OCI-LY3 (cell line): ENCODE measurements at regions not wholly inside any gene's neighbourhood (a gene's known extent, or its start where the extent isn't known, plus 50 kb on each side); places are given as distances from the start of the nearest gene placed in this dataset.

ENCODE experiments used
- H2AFZ ChIP-seq: fragments of 200-600, 300-600 bp; shearing (Covaris generic); 2 replicates; pipeline ENCODE4 v1.6.0; 2014; ENCODE audit warnings: antibody characterized with exemption, low read depth, low read length
- H3K27ac ChIP-seq: fragments of 200-600, 300-600 bp; sonication (generic); 2 replicates; pipeline ENCODE4 v1.5.1; 2014; ENCODE audit warnings: mild to moderate bottlenecking, low read length, moderate library complexity, mixed read lengths
- H3K27me3 ChIP-seq: fragments of 200-600, 300-600 bp; sonication (generic); 2 replicates; pipeline ENCODE4 v1.6.1; 2014; ENCODE audit warnings: low read depth, low read length, mixed read lengths
- H3K36me3 ChIP-seq: fragments of 200-600, 300-600 bp; sonication (generic); replicated peaks from 2 replicates; pipeline ENCODE3; 2014; ENCODE audit warnings: low read depth, low read length, mixed read lengths
- H3K4me1 ChIP-seq: fragments of 300-600, 200-600 bp; sonication (generic); 2 replicates; pipeline ENCODE4 v1.6.1; 2014; ENCODE audit warnings: low read length, mixed read lengths
- H3K4me2 ChIP-seq: fragments of 200-600, 300-600 bp; sonication (generic); 2 replicates; pipeline ENCODE4 v1.6.1; 2014; ENCODE audit warnings: low read length, mixed read lengths
- H3K4me3 ChIP-seq: fragments of 300-600, 200-600 bp; sonication (generic); 2 replicates; pipeline ENCODE4 v1.5.1; 2014; ENCODE audit warnings: antibody characterized with exemption, mild to moderate bottlenecking, low read length, moderate library complexity
- H3K79me2 ChIP-seq: fragments of 300-600, 200-600 bp; shearing (Covaris generic); 2 replicates; pipeline ENCODE4 v1.6.1; 2014; ENCODE audit warnings: mild to moderate bottlenecking, low read length, mixed read lengths
- H3K9ac ChIP-seq: fragments of 300-600, 200-600 bp; shearing (Covaris generic); 2 replicates; pipeline ENCODE4 v1.6.0; 2014; ENCODE audit warnings: mild to moderate bottlenecking, low read length, moderate library complexity
- H3K9me3 ChIP-seq: fragments of 200-600, 300-600 bp; shearing (Covaris generic); 2 replicates; pipeline ENCODE4 v1.6.1; 2014; ENCODE audit warnings: low read length, mixed read lengths; ENCODE audit not compliant: insufficient read depth
- H4K20me1 ChIP-seq: fragments of 200-600, 300-600 bp; sonication (generic); 2 replicates; pipeline ENCODE4 v1.6.1; 2016; ENCODE audit warnings: low read length, mixed read lengths; ENCODE audit not compliant: insufficient read depth
- EZH2phosphoT487 ChIP-seq: fragments of 200-600 bp; shearing (Covaris generic); IDR thresholded peaks from 2 replicates; pipeline ENCODE4 v1.6.1; 2018; ENCODE audit warnings: antibody characterized with exemption, mixed run types, low read depth
- TF ChIP-seq, protein P1 (sequence below): fragments of 200-600, 300-600 bp; sonication (generic); IDR thresholded peaks from 2 replicates; pipeline ENCODE4 v1.5.1; 2014; ENCODE audit warnings: antibody characterized with exemption, low read length, low read depth

DNA sequence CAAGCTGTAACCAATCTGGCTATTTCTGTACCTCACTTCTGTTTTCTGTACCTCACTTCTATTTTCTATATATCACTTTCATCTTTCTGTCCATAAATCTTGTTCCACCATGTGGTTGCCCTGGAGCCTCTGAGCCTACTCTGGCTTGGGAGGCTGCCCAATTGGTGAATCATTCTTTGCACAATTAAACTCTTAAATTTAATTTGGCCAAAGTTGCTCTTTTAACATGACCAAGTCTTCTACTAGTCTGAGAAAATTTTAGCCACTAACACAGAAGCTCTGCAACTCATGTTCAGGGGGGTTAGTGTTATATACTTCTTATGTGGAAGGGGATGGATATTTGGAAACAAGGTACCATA is 503.5 kb downstream of the KIF20B start:
- no peaks in the 10 kb centered on the region for H3K36me3 ChIP-seq
- H3K4me3 ChIP-seq, result no peak overlapping the region
- H3K9ac ChIP-seq, result no peak overlapping the region
- no peaks in the 10 kb centered on the region for H4K20me1 ChIP-seq
- no peak overlapping the region for H2AFZ ChIP-seq
- no peak overlapping the region for H3K4me2 ChIP-seq
- no peaks in the 10 kb centered on the region for H3K27me3 ChIP-seq
- TF ChIP-seq, protein P1, sequence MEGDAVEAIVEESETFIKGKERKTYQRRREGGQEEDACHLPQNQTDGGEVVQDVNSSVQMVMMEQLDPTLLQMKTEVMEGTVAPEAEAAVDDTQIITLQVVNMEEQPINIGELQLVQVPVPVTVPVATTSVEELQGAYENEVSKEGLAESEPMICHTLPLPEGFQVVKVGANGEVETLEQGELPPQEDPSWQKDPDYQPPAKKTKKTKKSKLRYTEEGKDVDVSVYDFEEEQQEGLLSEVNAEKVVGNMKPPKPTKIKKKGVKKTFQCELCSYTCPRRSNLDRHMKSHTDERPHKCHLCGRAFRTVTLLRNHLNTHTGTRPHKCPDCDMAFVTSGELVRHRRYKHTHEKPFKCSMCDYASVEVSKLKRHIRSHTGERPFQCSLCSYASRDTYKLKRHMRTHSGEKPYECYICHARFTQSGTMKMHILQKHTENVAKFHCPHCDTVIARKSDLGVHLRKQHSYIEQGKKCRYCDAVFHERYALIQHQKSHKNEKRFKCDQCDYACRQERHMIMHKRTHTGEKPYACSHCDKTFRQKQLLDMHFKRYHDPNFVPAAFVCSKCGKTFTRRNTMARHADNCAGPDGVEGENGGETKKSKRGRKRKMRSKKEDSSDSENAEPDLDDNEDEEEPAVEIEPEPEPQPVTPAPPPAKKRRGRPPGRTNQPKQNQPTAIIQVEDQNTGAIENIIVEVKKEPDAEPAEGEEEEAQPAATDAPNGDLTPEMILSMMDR, result no peak
- no peak for TF ChIP-seq EZH2phosphoT487
- H3K79me2 ChIP-seq, result no peaks in the 10 kb centered on the region
- no peak overlapping the region for H3K27ac ChIP-seq
- H3K9me3 ChIP-seq, result no peaks in the 10 kb centered on the region
- peaks cover 11% of the 10 kb centered on the region for H3K4me1 ChIP-seq

DNA sequence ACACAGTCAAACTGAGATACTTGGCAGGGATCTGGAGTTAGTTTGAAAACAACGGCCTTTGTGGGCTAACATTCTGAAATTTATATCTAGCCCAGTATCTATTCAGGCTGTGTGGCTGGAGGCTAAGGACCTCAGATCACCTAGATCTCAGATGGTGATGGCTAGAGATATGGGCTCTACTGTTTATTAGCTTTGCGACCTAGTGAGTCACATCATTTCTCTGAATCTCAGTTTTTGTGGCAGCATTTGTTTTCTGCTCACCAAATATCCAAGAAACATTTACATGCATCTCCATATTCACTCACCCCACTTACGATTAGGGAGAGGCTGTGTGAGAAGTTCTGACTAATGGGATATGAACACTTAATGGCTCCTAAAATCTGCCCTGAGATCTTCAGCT is 503.9 kb downstream of the KIF20B start:
- H4K20me1 ChIP-seq, result no peaks in the 10 kb centered on the region
- no peaks in the 10 kb centered on the region for H3K36me3 ChIP-seq
- H3K27me3 ChIP-seq, result no peaks in the 10 kb centered on the region
- H3K4me1 ChIP-seq, result peaks cover 7% of the 10 kb centered on the region
- no peak overlapping the region for H3K9ac ChIP-seq
- no peak for TF ChIP-seq EZH2phosphoT487
- TF ChIP-seq, protein P1, result no peak
- no peaks in the 10 kb centered on the region for H3K9me3 ChIP-seq
- H3K27ac ChIP-seq, result no peak overlapping the region
- no peak overlapping the region for H3K4me3 ChIP-seq
- no peak overlapping the region for H2AFZ ChIP-seq
- H3K79me2 ChIP-seq, result no peaks in the 10 kb centered on the region
- no peak overlapping the region for H3K4me2 ChIP-seq

DNA sequence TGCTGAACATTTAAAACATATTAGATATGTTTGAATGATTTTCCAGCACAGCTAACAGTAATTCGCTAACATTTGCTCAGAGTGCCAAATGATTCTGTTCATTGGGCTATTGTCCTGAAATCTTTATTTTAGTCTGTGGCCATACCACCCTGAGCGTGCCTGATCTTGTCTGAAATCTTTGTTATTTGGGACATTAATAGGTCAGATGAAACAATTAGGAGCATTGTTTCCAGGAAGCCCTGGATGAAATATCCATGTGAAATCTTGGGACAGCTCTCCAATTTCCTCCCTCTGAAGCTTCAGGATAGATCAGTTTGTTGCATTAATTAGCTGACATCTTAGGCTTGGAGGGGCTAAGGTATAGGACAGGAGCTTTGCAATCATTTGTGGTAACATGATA is 512.0 kb downstream of the KIF20B start:
- H3K4me2 ChIP-seq, result no peak overlapping the region
- no peaks in the 10 kb centered on the region for H3K4me1 ChIP-seq
- H3K9ac ChIP-seq, result no peak overlapping the region
- no peaks in the 10 kb centered on the region for H3K79me2 ChIP-seq
- H3K27ac ChIP-seq, result no peak overlapping the region
- H2AFZ ChIP-seq, result no peak overlapping the region
- H3K36me3 ChIP-seq, result no peaks in the 10 kb centered on the region
- no peak overlapping the region for H3K4me3 ChIP-seq
- H3K9me3 ChIP-seq, result no peaks in the 10 kb centered on the region
- no peaks in the 10 kb centered on the region for H4K20me1 ChIP-seq
- H3K27me3 ChIP-seq, result no peaks in the 10 kb centered on the region
- TF ChIP-seq, protein P1, result no peak
- TF ChIP-seq EZH2phosphoT487, result no peak

DNA sequence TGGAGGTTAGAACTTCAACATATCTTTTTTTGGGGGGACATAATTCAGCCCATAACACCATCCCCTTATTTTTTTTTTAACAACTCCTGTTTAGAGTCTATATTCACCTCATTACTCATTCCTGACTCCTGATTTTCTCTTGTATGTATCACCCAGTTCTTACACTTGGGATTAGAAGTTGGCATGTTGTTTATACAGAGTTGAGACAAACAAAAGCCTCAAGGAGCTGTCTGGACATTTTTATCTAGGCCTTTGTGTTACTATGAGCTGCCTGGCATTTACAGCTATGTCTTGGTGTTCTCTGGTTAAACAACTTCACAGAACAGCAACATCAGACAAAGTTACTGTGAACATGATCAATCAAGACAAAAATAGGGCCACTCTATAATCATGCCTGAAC is 517.5 kb downstream of the KIF20B start:
- TF ChIP-seq, protein P1, result no peak
- no peak for TF ChIP-seq EZH2phosphoT487
- H2AFZ ChIP-seq, result no peak overlapping the region
- H3K9me3 ChIP-seq, result no peaks in the 10 kb centered on the region
- no peak overlapping the region for H3K27ac ChIP-seq
- no peaks in the 10 kb centered on the region for H3K36me3 ChIP-seq
- no peak overlapping the region for H3K9ac ChIP-seq
- H3K4me2 ChIP-seq, result no peak overlapping the region
- H3K27me3 ChIP-seq, result no peaks in the 10 kb centered on the region
- H4K20me1 ChIP-seq, result no peaks in the 10 kb centered on the region
- no peaks in the 10 kb centered on the region for H3K79me2 ChIP-seq
- H3K4me3 ChIP-seq, result no peak overlapping the region
- no peaks in the 10 kb centered on the region for H3K4me1 ChIP-seq
